Nephron (organoid): ENCODE measurements at regions not wholly inside any gene's neighbourhood (a gene's known extent, or its start where the extent isn't known, plus 50 kb on each side); places are given as distances from the start of the nearest gene placed in this dataset.

Experiments
- H3K27ac Mint-ChIP-seq, 3 experiments: 2 replicates each; pipeline ENCODE4 v1.8.0; 2020; ENCODE audit warnings: mixed read lengths in 3 of 3, mild to moderate bottlenecking in 2 of 3, moderate library complexity in 1 of 3
- H3K27me3 Mint-ChIP-seq: 2 replicates; pipeline ENCODE4 v1.8.0; 2021; ENCODE audit warnings: low read depth, mild to moderate bottlenecking, moderate library complexity, mixed read lengths
- H3K36me3 Mint-ChIP-seq: 2 replicates; pipeline ENCODE4 v1.8.0; 2020; ENCODE audit warnings: low read depth, mixed read lengths
- H3K4me1 Mint-ChIP-seq: 2 replicates; pipeline ENCODE4 v1.8.0; 2020; ENCODE audit warnings: mixed read lengths
- H3K4me3 Mint-ChIP-seq, 3 experiments: 2 replicates each; pipeline ENCODE4 v1.8.0; 2020; ENCODE audit warnings: mild to moderate bottlenecking in 3 of 3, mixed read lengths in 3 of 3, moderate library complexity in 2 of 3
- H3K9me3 Mint-ChIP-seq: 2 replicates; pipeline ENCODE4 v1.8.0; 2020; ENCODE audit warnings: mixed read lengths
- CTCF ChIP-seq, 3 experiments: fragments of 200-600 bp; sonication (generic); IDR thresholded peaks; one replicate each; pipeline ENCODE4 v1.5.0; 2021; ENCODE audit warnings: antibody characterized with exemption in 3 of 3; ENCODE audit not compliant: unreplicated experiment in 3 of 3

GRCh38 chr2:173755798-173756197 lies 209.4 kb downstream of the SP3 start:
- H3K36me3 Mint-ChIP-seq = no peaks in the 10 kb centered on the region
- no peaks in the 10 kb centered on the region for H3K27me3 Mint-ChIP-seq
- H3K27ac Mint-ChIP-seq = no peak overlapping the region
- no peak for TF ChIP-seq CTCF (IDR thresholded peaks at IDR 0.05; ENCODE audit: unreplicated experiment in 3 of 3)
- H3K4me3 Mint-ChIP-seq = no peak overlapping the region
- H3K9me3 Mint-ChIP-seq = no peaks in the 10 kb centered on the region
- peaks cover 9% of the 10 kb centered on the region for H3K4me1 Mint-ChIP-seq

- no peak for TF ChIP-seq CTCF (IDR thresholded peaks at IDR 0.05; ENCODE audit: unreplicated experiment in 3 of 3)
- Mint-ChIP-seq H3K4me1 (peaks cover 6% of the 10 kb centered on the region), H3K36me3 (no peaks in the 10 kb centered on the region), H3K27ac (no peak overlapping the region), H3K4me3 (no peak overlapping the region), H3K9me3 (no peaks in the 10 kb centered on the region), H3K27me3 (peaks cover 6% of the 10 kb centered on the region)
Measured at GRCh38 chr2:173759959-173760358, 205.2 kb downstream of the SP3 start.

GRCh38 chr2:173760553-173760952 lies 204.6 kb downstream of the SP3 start:
- Mint-ChIP-seq H3K36me3 (no peaks in the 10 kb centered on the region), H3K27me3 (peaks cover 6% of the 10 kb centered on the region), H3K4me3 (no peak overlapping the region), H3K9me3 (no peaks in the 10 kb centered on the region), H3K4me1 (peaks cover 6% of the 10 kb centered on the region), H3K27ac (no peak overlapping the region)
- TF ChIP-seq CTCF (IDR thresholded peaks at IDR 0.05; ENCODE audit: unreplicated experiment in 3 of 3) = no peak

- Mint-ChIP-seq H3K27ac (no peak overlapping the region), H3K4me1 (no peaks in the 10 kb centered on the region), H3K27me3 (peaks cover 6% of the 10 kb centered on the region), H3K4me3 (no peak overlapping the region), H3K36me3 (no peaks in the 10 kb centered on the region), H3K9me3 (no peaks in the 10 kb centered on the region)
- no peak for TF ChIP-seq CTCF (IDR thresholded peaks at IDR 0.05; ENCODE audit: unreplicated experiment in 3 of 3)
Measured at GRCh38 chr2:173761603-173762119, 203.5 kb downstream of the SP3 start.

GRCh38 chr2:173762221-173762620 lies 203.0 kb downstream of the SP3 start:
- Mint-ChIP-seq H3K9me3 (no peaks in the 10 kb centered on the region), H3K27ac (no peak overlapping the region), H3K27me3 (peaks cover 6% of the 10 kb centered on the region), H3K4me3 (no peak overlapping the region), H3K4me1 (no peaks in the 10 kb centered on the region), H3K36me3 (no peaks in the 10 kb centered on the region)
- TF ChIP-seq CTCF (IDR thresholded peaks at IDR 0.05; ENCODE audit: unreplicated experiment in 3 of 3) = no peak

- Mint-ChIP-seq H3K36me3 (no peaks in the 10 kb centered on the region), H3K4me3 (no peak overlapping the region), H3K27ac (no peak overlapping the region), H3K27me3 (peaks cover 6% of the 10 kb centered on the region), H3K9me3 (no peaks in the 10 kb centered on the region), H3K4me1 (no peaks in the 10 kb centered on the region)
- no peak for TF ChIP-seq CTCF (IDR thresholded peaks at IDR 0.05; ENCODE audit: unreplicated experiment in 3 of 3)
Measured at GRCh38 chr2:173762864-173763263, 202.3 kb downstream of the SP3 start.
